GM10248 (cell line): ENCODE measurements at regions not wholly inside any gene's neighbourhood (a gene's known extent, or its start where the extent isn't known, plus 50 kb on each side); places are given as distances from the start of the nearest gene placed in this dataset.

Experiments
- CTCF ChIA-PET: fragments of 300-600 bp; sonication (Branson Sonifier 250); formaldehyde crosslinking; extraction: SDS; loops from one replicate; lab custom pipeline; 2021; ENCODE audit warnings: antibody characterized with exemption; lab: Yijun Ruan, JAX
- POLR2A ChIA-PET: fragments of 350-650 bp; sonication (Branson Sonifier 250); formaldehyde crosslinking; extraction: SDS; loops from one replicate; lab custom pipeline; 2020; ENCODE audit warnings: antibody characterized with exemption; lab: Yijun Ruan, JAX
- DNase-seq: peaks from one replicate; pipeline ENCODE4 v3.0.0; 2012; ENCODE audit errors: extremely low spot score
- TF ChIP-seq, protein P1 (sequence below): IDR thresholded peaks from 2 replicates; pipeline ENCODE4 v1.5.1; 2012; ENCODE audit warnings: mild to moderate bottlenecking, low read depth; ENCODE audit errors: extremely low read depth, missing control alignments, control extremely low read depth

DNA sequence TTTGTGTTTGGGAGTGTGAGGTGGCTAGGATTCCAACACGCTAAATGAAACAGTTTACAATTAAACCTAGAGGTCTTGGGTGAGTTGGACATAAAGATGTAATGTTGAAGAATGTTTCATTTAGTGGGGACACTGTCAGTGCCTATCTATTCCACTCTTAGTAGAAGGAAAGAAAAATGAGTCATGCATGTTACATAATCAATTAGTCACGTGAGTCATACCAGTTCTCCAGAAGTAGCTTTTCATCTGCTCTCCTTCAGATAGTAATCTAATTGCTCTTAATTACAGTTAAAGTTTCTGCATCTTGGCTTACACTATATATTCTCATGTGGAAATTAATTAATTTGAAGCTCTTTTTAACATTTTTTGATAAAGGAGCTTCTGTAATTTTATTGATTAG is 115.7 kb upstream of the P2RY1 start:
- TF ChIP-seq, protein P1, sequence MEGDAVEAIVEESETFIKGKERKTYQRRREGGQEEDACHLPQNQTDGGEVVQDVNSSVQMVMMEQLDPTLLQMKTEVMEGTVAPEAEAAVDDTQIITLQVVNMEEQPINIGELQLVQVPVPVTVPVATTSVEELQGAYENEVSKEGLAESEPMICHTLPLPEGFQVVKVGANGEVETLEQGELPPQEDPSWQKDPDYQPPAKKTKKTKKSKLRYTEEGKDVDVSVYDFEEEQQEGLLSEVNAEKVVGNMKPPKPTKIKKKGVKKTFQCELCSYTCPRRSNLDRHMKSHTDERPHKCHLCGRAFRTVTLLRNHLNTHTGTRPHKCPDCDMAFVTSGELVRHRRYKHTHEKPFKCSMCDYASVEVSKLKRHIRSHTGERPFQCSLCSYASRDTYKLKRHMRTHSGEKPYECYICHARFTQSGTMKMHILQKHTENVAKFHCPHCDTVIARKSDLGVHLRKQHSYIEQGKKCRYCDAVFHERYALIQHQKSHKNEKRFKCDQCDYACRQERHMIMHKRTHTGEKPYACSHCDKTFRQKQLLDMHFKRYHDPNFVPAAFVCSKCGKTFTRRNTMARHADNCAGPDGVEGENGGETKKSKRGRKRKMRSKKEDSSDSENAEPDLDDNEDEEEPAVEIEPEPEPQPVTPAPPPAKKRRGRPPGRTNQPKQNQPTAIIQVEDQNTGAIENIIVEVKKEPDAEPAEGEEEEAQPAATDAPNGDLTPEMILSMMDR, result no peak
- CTCF ChIA-PET, result interaction anchor here (0.9 to 2.3 kb wide), 4 partner anchors 9 to 17 kb away, joined by 3 to 11 read pairs (median 5); no protein-coding TSS in a partner anchor
- POLR2A ChIA-PET, result no interaction called here
- no peak for DNase-seq

DNA sequence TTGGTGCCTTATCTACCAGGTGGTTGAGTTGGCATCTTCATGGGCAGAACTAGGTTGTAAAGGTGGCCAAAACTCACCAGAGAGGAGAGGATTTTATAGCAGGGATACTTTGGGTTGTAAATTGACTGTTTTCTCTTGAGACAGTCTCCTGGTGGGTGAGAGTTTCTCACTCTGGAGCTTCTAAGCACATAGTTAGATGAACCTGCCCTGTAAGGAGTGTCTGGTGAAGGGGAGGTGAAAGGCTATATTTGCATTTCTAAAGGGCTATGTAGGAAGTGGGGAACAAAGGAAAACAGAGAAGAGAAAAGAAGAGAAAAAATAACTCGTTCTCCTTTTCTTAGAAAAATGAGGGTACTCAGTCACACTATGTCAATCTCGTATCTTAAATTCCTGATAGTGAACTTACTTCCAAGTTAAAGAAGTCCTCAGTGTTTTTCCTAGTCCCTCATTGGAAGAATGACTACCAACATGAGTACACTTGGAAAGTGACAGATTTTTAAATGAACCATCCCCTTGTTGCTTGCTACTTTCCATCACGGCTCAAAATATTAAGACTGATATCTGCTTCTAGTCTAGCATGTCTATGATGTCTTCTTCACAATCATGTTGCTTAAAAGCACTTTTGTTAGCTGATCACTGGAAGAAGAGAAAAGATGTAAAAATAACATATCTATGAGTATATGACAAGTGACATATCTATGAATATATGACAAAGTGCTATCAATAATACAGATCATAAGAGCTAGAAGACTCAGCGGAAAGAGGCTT is 113.8 kb upstream of the P2RY1 start:
- POLR2A ChIA-PET, result no interaction called here

DNA sequence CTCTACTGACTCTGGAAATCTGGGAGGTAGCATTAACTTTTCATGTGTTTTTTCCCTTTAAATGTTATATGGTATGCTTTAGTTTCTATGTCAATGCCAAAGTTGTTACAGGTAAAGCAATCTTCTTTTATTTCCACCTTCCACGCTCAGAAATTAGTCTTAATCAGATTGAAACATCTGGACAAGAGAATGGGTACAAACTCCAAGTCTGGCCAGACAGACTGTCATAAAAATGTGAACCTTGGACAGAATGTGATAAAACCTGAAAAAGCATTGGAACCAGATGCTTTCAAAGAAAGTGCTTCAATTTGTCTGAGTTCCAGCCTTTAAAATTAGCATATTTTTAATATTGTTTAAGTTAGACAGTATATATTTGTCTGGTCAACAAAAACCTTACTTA is 110.7 kb upstream of the P2RY1 start:
- no peak for DNase-seq
- TF ChIP-seq, protein P1, result no peak
- ChIA-PET CTCF (no interaction called here), POLR2A (no interaction called here)

More for the DNA sequence above, 113.8 kb upstream of the P2RY1 start:
- DNase-seq, result no peak
- CTCF ChIA-PET, result interaction anchor here (1.1 to 2.3 kb wide), 4 partner anchors 8 to 19 kb away, joined by 3 to 11 read pairs (median 4); no protein-coding TSS in a partner anchor
- TF ChIP-seq, protein P1, result no peak

DNA sequence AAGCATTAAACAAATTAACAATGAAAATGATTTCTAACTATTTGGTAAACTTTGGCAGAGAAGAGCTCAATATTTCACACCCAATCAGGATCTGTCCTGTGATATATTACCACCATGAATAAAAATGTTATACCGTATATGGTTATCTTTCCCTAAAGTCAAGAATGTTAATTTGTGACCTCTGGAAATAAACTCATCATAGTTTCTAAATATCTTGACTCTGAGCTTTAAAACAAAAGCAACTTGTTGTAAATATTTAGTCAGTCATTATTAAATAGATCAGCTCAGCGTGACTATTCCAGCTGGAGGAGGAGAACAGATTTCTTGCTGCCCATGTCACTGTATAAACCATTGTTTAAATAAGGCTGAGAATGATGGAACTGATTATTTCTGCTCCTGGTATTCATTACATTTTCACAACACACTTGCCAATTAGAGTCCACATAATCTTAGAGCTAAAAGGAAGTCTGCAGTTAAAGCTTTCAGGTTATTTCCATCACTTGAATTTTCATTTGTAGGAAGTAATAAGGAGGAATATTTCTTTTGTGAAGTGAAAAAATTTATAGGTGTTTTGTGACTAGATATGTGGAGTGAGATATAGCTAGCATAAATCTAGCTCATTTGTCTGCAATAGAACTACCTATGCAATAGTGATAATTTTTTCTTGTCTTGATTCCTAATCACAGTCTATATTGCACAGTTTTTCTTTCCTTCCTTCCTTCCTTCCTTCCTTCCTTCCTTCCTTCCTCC is 106.5 kb upstream of the P2RY1 start:
- TF ChIP-seq, protein P1, result no peak
- DNase-seq, result no peak
- ChIA-PET POLR2A (no interaction called here), CTCF (interaction anchor here (1.0 to 2.3 kb wide), 5 partner anchors 8 to 256 kb away, joined by 3 to 11 read pairs (median 4); partner anchors contain the start of gene P2RY1)

DNA sequence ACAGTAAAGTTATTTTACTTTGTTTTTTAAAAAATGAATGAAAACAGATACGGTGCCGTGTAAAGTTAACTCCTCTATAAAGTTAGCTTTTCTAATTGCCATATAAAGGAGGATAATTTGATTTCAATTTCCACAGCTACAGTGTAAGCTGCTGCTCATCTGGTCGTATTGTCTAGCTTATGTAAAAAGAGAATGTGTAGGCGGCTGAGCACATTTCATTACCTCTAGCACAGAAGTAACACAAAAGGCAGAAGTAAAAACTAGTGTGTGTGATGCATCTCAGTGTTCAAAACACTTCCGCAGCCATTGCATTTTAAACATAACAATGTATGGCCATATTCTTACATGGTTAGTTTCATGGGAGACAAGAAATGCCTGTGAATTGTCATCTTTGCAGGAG is 105.0 kb upstream of the P2RY1 start:
- TF ChIP-seq, protein P1, result no peak
- DNase-seq, result peak; percentile 12
- CTCF ChIA-PET, result interaction anchor here (1.4 to 2.3 kb wide), 3 partner anchors 10 to 111 kb away, joined by 4 to 11 read pairs (median 4); no protein-coding TSS in a partner anchor
- POLR2A ChIA-PET, result no interaction called here

DNA sequence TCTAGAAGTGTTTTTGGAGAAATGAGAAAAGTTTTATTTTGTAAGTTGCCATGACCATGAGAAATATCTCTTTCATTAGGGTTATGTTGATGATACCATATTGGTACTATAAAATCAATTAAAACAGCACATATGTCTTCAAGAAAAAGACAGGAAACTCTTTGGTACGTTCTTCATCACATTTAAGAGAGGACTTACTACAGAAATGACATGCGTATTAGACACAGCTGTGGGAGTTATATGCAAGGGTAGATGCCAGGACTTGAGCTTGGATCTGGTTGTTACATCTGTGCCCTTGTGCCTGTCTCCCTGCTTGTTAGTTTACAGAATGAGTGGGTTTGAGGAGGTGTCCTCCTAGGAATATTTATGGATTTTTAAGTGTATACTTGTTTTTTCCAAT is 103.4 kb upstream of the P2RY1 start:
- no peak for DNase-seq
- TF ChIP-seq, protein P1, result no peak
- ChIA-PET CTCF (interaction anchor here (1.0 to 1.4 kb wide), 2 partner anchors 9 to 109 kb away, joined by 3 to 4 read pairs; no protein-coding TSS in a partner anchor), POLR2A (no interaction called here)
